GM21390 (cell line): ENCODE measurements at regions not wholly inside any gene's neighbourhood (a gene's known extent, or its start where the extent isn't known, plus 50 kb on each side); places are given as distances from the start of the nearest gene placed in this dataset.

Experiments used
- ATAC-seq: cut with Tn5 transposase; IDR thresholded peaks from one replicate; pipeline ENCODE4 v1.9.1; 2021; ENCODE audit not compliant: unreplicated experiment

DNA sequence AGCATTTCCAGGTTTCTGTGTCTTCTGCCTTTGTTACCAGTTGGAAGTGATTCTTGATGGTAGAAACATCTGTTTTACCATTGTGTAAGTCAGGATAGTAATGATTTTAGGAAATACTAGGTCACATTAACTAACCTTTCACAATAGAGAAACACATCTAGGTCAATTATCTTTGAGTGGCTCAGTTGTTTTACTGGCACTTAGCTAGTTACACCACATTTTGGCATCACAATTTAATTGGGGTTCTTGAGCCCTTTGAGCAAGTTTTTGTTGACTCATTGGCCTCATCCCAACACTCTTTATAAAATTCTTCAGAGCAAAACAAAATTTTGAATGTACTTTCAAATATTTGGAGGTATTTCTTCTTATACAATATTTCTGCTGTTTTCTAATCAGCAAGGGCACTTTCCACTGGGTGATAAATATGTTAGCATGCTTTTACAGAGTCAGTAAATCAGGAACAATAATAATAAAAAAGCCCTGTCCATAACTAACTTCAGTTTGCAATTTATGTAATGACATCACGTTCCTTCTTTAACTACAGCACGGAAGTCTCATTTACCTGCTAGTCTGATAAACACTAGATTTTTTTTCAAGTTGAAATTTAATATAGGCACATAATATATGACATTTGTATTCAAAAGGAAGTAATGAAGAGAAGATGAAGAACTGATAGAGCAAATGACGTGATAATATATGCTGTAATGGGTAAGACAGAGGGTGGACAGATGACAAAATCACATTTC is 64.8 kb upstream of the GK2 start:
- no peak for ATAC-seq

GRCh38 chr4:79472036-79472435 is 64.0 kb upstream of the GK2 start:
- ATAC-seq = no peak

DNA sequence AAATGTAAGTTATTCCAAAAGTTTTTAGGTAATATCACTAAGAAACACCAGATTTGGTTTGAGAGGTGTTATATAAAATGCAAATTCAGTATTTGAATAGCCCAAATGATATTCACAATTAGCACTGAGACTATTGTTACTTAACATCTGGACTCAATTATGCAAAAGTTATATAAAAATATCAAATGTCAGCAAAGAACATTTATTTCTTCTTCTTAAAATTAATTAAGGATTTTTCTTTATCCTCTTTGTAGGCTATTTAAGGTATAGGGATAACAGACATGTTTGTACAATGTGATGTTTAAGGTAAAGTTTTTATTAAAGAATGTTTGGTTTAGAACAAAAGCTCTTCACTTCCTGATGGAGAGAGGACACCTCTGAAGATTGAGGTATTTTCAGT is 63.3 kb upstream of the GK2 start:
- ATAC-seq = no peak

GRCh38 chr4:79467246-79467932 is 59.4 kb upstream of the GK2 start:
- no peak for ATAC-seq

DNA sequence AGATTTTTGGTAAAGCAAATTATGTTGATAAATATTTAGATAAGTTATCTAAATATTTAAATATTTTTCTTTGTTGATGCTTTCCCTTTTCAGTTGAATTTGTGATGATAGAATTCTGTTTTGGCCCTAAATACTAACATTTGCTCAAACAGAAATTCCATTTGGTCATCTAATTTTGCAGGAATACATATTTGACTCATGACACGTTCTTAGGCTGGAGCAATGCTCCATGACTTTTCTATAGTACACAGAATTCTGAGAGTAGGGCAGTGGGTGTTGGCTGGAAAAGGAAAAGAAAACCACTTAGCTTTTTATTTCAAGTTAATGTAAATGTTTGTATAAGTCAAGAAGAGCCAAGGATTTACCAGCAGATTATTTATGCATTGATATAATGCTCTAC is 58.6 kb upstream of the GK2 start:
- ATAC-seq = no peak
